Brain microvascular endothelial cell (primary cell): ENCODE measurements at regions not wholly inside any gene's neighbourhood (a gene's known extent, or its start where the extent isn't known, plus 50 kb on each side); places are given as distances from the start of the nearest gene placed in this dataset.

Experiments used
- DNase-seq: peaks from one replicate; pipeline ENCODE4 v3.0.0-alpha.2; 2020
- H3K27ac ChIP-seq: fragments of 250-450 bp; sonication (Bioruptor Pico); 2 replicates; pipeline ENCODE4 v1.5.1; 2020; ENCODE audit warnings: mild to moderate bottlenecking, moderate library complexity
- H3K27me3 ChIP-seq: fragments of 250-450 bp; sonication (Bioruptor Pico); replicated peaks from 2 replicates; pipeline ENCODE4 v1.5.1; 2020; ENCODE audit warnings: mild to moderate bottlenecking
- H3K36me3 ChIP-seq: fragments of 250-450 bp; sonication (Bioruptor Pico); replicated peaks from 2 replicates; pipeline ENCODE4 v1.5.1; 2020; ENCODE audit warnings: mild to moderate bottlenecking
- H3K4me3 ChIP-seq: 2 replicates; pipeline ENCODE4 v1.5.1; 2011; ENCODE audit warnings: low read depth, mild to moderate bottlenecking, control low read depth, low read length, moderate library complexity
- CTCF ChIP-seq: IDR thresholded peaks from 2 replicates; pipeline ENCODE4 v1.5.1; 2011; ENCODE audit warnings: low read depth, mild to moderate bottlenecking, moderate library complexity, low read length, control low read depth, inconsistent platforms; ENCODE audit errors: missing control alignments
- in situ Hi-C: cut with HindIII; loops from 2 replicates; pipeline ENCODE4 v1.10.0; 2017; ENCODE audit warnings: low sequenced_read_pairs, low pct_ligation_motif_present

GRCh38 chr6:133591275-133591674 is 297.6 kb upstream of the TCF21 start:
- DNase-seq = no peak
- Histone ChIP-seq H3K27me3 (no peaks in the 10 kb centered on the region), H3K36me3 (no peaks in the 10 kb centered on the region), H3K4me3 (no peak overlapping the region), H3K27ac (no peak overlapping the region)
- in situ Hi-C loops = no loop called here
- no peak for TF ChIP-seq CTCF

GRCh38 chr6:133594652-133595110 is 294.2 kb upstream of the TCF21 start:
- in situ Hi-C loops = no loop called here
- Histone ChIP-seq H3K27ac (no peak overlapping the region), H3K4me3 (no peak overlapping the region), H3K36me3 (no peaks in the 10 kb centered on the region), H3K27me3 (no peaks in the 10 kb centered on the region)
- TF ChIP-seq CTCF = no peak
- DNase-seq = no peak

- Histone ChIP-seq H3K27ac (no peak overlapping the region), H3K36me3 (no peaks in the 10 kb centered on the region), H3K4me3 (no peak overlapping the region), H3K27me3 (no peaks in the 10 kb centered on the region)
- in situ Hi-C loops = no loop called here
- no peak for DNase-seq
- TF ChIP-seq CTCF = no peak
Measured at GRCh38 chr6:133595111-133595761, 293.7 kb upstream of the TCF21 start.

- in situ Hi-C loops = no loop called here
- Histone ChIP-seq H3K27me3 (no peaks in the 10 kb centered on the region), H3K27ac (no peak overlapping the region), H3K4me3 (no peak overlapping the region), H3K36me3 (no peaks in the 10 kb centered on the region)
- no peak for DNase-seq
- TF ChIP-seq CTCF = no peak
Measured at GRCh38 chr6:133606852-133607251, 282.1 kb upstream of the TCF21 start.

GRCh38 chr6:133608620-133609019 is 280.3 kb upstream of the TCF21 start:
- H3K36me3 ChIP-seq = no peaks in the 10 kb centered on the region
- H3K4me3 ChIP-seq = no peak overlapping the region
- no peak for DNase-seq
- H3K27me3 ChIP-seq = no peaks in the 10 kb centered on the region
- H3K27ac ChIP-seq = peak overlapping the region; percentile 97
- no peak for TF ChIP-seq CTCF
- in situ Hi-C loops = no loop called here
